ENCODE measurements at regions not wholly inside any gene's neighbourhood (a gene's known extent, or its start where the extent isn't known, plus 50 kb on each side); places are given as distances from the start of the nearest gene placed in this dataset.

- TF ChIP-seq ZNF610 (tag by site-specific recombination; IDR thresholded peaks at IDR 0.05; ENCODE audit: borderline replicate concordance) (no peak), ZNF292 (tag by site-specific recombination; IDR thresholded peaks at IDR 0.05; ENCODE audit: borderline replicate concordance, low read depth) (no peak)
These were observed 330.4 kb upstream of the SLC14A2 start (continued) for GRCh38 chr18:45284851-45285250.

- POLR2A ChIA-PET = no interaction called here
These were observed 330.0 kb upstream of the SLC14A2 start for GRCh38 chr18:45285251-45285650.

More at GRCh38 chr18:45285251-45285650, 330.0 kb upstream of the SLC14A2 start:
- CTCF ChIA-PET = interaction anchor here (0.7 to 2.1 kb wide), 6 partner anchors 10 to 277 kb away, joined by 3 to 10 read pairs (median 5); no protein-coding TSS in a partner anchor
- no peak for TF ChIP-seq ZNF610 (tag by site-specific recombination; IDR thresholded peaks at IDR 0.05; ENCODE audit: borderline replicate concordance)
- TF ChIP-seq ZNF155 (tag by site-specific recombination; IDR thresholded peaks at IDR 0.05) = no peak
- no peak for TF ChIP-seq ZNF362 (tag by site-specific recombination; IDR thresholded peaks at IDR 0.05)
- no peak for TF ChIP-seq ZNF585B (tag by site-specific recombination; IDR thresholded peaks at IDR 0.05)
- TF ChIP-seq FEZF1 (tag by site-specific recombination; IDR thresholded peaks at IDR 0.05) = no peak
- no peak for TF ChIP-seq ZNF416 (tag by site-specific recombination; IDR thresholded peaks at IDR 0.05)
- TF ChIP-seq ZNF23 (tag by site-specific recombination; IDR thresholded peaks at IDR 0.05; ENCODE audit: borderline replicate concordance) = no peak
- no peak for TF ChIP-seq ZNF280D (tag by site-specific recombination; IDR thresholded peaks at IDR 0.05)
- no peak for TF ChIP-seq ZNF768 (tag by site-specific recombination; IDR thresholded peaks at IDR 0.05)
- no peak for TF ChIP-seq TSHZ1 (tag by site-specific recombination; IDR thresholded peaks at IDR 0.05; ENCODE audit: borderline replicate concordance)
- no peak for TF ChIP-seq PATZ1 (tag by site-specific recombination; IDR thresholded peaks at IDR 0.05)
- no peak for TF ChIP-seq ATF2 (tag by site-specific recombination; IDR thresholded peaks at IDR 0.05; ENCODE audit: low read depth)
- TF ChIP-seq ZNF350 (tag by site-specific recombination; IDR thresholded peaks at IDR 0.05) = no peak
- TF ChIP-seq ZBTB48 (tag by site-specific recombination; IDR thresholded peaks at IDR 0.05) = no peak
- no peak for TF ChIP-seq WT1 (tag by site-specific recombination; IDR thresholded peaks at IDR 0.05)
- no peak for TF ChIP-seq ZXDB (tag by site-specific recombination; IDR thresholded peaks at IDR 0.05)
- no peak for TF ChIP-seq ZNF473 (tag by site-specific recombination; IDR thresholded peaks at IDR 0.05)
- no peaks in the 10 kb centered on the region for H3K9me3 ChIP-seq (ENCODE audit: control insufficient read depth, insufficient read depth, low read depth, low read length)
- no peak overlapping the region for H3K27ac ChIP-seq (ENCODE audit: extremely low read depth, low read depth, low read length)
- no peaks in the 10 kb centered on the region for H3K36me3 ChIP-seq (ENCODE audit: control insufficient read depth in 2 of 2, insufficient read depth in 1 of 2, low read length in 2 of 2)
- no peak overlapping the region for H3K4me3 ChIP-seq (ENCODE audit: low read depth, low read length)
- H3K4me1 ChIP-seq (ENCODE audit: control insufficient read depth, insufficient read depth, low read length) = no peaks in the 10 kb centered on the region

Measured in HEK293 (cell line).